LNCaP clone FGC (cell line): ENCODE measurements at regions not wholly inside any gene's neighbourhood (a gene's known extent, or its start where the extent isn't known, plus 50 kb on each side); places are given as distances from the start of the nearest gene placed in this dataset.

Source experiments
- DNase-seq: peaks from one replicate; pipeline ENCODE4 v3.0.0-alpha.2; 2011; ENCODE audit warnings: low read depth
- H3K4me3 ChIP-seq: 2 replicates; pipeline ENCODE4 v1.5.1; 2011; ENCODE audit warnings: mild to moderate bottlenecking, low read depth, low read length, control low read depth
- CTCF ChIP-seq: IDR thresholded peaks from 2 replicates; pipeline ENCODE4 v1.5.1; 2012; ENCODE audit warnings: mild to moderate bottlenecking; ENCODE audit not compliant: control insufficient read depth, insufficient read depth; ENCODE audit errors: extremely low read depth

DNA sequence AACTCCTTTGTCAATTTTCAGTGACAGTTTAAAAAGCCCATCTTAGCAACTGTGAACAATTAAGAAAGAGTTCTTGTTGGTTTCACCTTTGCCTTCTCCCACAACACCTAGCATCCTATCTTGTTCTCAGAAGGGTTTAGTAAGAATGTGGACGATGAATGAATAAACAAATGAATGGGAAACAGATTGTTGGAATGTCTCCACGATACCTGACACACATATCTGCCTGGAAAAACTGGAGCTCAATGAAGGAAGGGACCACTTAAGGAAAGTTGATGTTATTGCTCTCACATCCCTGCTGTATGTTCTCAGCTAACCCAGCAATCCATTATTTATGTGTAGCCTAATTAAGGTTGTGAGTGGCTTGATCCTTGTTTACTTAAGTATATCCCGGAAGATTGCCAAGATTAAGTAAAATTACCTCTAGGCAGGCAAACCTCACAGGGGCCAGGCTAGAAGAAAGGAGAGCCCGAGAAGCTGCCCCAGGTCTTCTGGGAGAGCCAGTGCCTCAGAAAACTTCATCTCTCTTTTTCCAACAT is 286.4 kb downstream of the NXPE2 start:
- no peak for TF ChIP-seq CTCF
- DNase-seq = no peak
- H3K4me3 ChIP-seq = no peak overlapping the region

DNA sequence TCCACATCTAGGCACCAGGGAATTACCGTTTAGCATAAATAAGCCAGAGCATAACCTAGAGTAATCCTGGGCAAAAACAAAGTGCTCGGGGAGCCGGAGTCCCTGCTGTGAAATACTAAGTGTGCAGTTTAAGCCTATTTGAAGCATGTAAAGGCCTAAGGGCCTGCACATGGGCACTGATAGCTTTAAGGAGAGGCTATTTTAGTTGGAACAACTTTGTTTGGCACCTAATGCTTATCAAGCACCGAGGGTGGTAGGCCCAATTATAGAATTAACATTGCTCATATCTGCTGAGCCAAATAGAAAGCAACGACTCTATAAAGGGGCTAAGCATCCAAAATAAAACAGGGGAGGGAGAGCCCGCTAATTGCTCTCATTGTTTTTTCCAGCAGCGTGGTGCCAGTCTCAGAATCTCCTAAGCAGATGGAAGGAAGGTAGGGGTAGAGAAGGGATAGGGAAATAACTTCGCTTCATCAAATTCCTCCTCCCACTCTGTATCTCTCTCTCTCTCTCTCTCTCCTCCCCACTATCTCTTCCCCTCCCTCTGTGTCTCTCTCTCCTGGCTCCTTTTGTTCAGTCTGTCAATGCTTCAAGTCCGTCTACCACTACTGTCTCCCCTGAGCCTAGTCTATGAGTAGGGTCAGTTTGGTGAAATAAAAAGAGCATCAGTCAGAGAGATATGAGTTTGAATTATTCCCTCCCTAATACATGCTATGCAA is 292.8 kb downstream of the NXPE2 start:
- no peak for TF ChIP-seq CTCF
- H3K4me3 ChIP-seq = no peak overlapping the region
- DNase-seq = no peak

GRCh38 chr11:114972105-114972504 is 293.8 kb downstream of the NXPE2 start:
- no peak for TF ChIP-seq CTCF
- DNase-seq = no peak
- no peak overlapping the region for H3K4me3 ChIP-seq

DNA sequence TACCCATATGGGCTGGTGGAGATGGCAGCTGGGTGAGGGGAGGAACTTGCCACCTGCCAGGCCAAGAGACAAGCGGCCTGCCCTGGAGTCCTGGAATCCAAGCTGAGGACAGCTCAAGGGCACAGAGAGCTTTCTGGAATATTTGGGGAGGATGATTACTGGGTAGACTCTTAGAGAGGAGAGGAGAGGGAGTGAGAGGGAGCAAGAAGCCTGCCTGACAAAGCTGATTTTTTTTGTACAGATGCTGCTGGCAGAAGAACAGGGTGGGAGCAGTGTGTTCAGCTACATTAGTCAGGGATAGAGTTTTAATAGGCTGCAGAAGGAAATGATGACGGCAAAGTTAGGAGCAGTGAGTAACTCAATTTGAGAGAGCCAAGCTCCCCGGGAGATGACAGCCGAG is 299.3 kb downstream of the NXPE2 start:
- TF ChIP-seq CTCF = no peak
- DNase-seq = no peak
- H3K4me3 ChIP-seq = no peak overlapping the region

DNA sequence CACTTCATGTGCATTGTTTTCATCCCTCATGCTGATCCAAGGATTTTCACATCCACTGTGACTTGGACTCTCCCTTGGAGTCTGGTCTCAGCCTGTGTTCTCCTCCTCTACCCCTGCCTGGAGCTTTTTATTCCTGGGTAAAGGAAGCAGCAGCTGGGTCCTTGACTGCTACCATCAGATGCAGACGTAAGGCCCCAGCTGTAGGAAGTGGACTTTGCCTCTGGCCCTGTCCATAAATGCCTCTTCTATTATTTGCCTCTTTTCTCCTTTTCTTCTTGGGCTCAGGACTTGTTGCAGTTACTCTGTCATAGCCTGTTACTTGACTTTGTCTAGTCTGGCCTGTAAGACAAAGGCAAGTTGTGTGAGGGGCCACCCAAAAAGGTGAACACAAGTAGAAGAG is 303.8 kb downstream of the NXPE2 start:
- TF ChIP-seq CTCF = no peak
- no peak for DNase-seq
- no peak overlapping the region for H3K4me3 ChIP-seq

- H3K4me3 ChIP-seq = no peak overlapping the region
- TF ChIP-seq CTCF = no peak
- DNase-seq = no peak
These were observed 306.4 kb downstream of the NXPE2 start for GRCh38 chr11:114984611-114985163.
